ENCODE measurements at regions not wholly inside any gene's neighbourhood (a gene's known extent, or its start where the extent isn't known, plus 50 kb on each side); places are given as distances from the start of the nearest gene placed in this dataset.
A peak's percentile ranks its signal among the peaks of the same experiment; 100 is the strongest.

GRCh38 chr3:141669434-141669833 is 68.7 kb upstream of the RNF7 start:
- no peak for DNase-seq (ENCODE audit: low read depth)

GRCh38 chr3:141677701-141678100 is 60.4 kb upstream of the RNF7 start:
- no peak for DNase-seq (ENCODE audit: low read depth)

GRCh38 chr3:141680620-141681389 is 57.3 kb upstream of the RNF7 start:
- DNase-seq (ENCODE audit: low read depth) = no peak

DNA sequence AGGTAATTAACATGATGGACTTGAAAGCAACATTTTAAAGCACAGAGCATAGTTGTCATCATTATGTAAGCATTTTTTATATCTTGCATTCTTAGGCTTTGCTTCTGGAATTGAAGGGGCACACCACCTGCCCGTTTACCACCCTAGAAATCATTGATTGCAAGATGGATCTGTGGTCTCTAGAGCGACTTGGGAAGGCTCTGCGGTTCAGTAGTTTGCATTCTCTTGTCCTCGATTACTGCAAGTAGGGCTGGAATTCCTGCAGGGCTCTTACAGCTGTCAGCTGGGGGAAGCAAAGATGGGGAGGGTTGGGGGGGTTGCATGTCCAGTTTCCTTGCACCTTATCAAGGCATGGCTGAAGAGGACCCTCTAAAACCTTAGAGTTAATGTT is 56.7 kb upstream of the RNF7 start:
- DNase-seq (ENCODE audit: low read depth) = no peak

DNA sequence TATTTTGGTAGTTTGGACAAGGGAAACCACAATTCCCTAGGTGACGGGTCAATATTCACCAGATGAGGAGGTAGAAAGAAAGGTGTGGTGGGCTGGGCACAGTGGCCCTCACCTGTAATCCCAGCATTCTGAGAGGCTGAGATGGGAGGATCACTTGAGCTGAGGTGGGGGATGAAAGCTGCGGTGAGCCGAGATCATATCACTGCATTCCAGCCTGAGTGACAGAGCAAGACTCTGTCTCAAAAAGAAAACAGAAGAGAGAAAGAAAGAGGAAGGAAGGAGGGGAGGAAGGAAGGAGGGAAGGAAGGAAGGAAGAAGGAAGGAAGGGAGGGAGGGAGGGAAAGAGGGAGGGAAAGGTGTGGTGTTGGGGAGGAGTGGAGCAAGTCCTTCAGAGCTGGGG is 56.1 kb upstream of the RNF7 start:
- no peak for DNase-seq (ENCODE audit: low read depth)

DNA sequence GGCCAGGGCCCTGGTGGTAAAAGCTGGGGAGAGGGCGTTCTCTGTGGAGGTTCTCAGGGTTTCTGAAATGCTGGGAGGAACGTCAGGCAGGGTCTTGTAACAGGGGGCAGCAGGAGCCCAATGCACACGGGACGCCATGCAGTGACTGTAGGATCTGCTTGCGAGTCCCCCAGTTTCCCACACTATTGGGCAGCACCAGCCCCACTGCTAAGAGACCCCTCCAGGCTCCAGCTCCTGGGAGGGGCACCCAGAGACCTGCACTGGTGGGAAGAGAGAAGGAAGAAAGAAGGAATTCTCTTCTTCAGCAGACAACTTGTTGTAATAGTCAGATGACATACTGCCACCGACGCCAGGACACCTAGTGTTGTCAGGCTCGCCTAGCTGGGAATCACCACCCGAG is 55.2 kb upstream of the RNF7 start:
- no peak for DNase-seq (ENCODE audit: low read depth)

GRCh38 chr3:141684758-141685157 is 53.3 kb upstream of the RNF7 start:
- no peak for DNase-seq (ENCODE audit: low read depth)

DNA sequence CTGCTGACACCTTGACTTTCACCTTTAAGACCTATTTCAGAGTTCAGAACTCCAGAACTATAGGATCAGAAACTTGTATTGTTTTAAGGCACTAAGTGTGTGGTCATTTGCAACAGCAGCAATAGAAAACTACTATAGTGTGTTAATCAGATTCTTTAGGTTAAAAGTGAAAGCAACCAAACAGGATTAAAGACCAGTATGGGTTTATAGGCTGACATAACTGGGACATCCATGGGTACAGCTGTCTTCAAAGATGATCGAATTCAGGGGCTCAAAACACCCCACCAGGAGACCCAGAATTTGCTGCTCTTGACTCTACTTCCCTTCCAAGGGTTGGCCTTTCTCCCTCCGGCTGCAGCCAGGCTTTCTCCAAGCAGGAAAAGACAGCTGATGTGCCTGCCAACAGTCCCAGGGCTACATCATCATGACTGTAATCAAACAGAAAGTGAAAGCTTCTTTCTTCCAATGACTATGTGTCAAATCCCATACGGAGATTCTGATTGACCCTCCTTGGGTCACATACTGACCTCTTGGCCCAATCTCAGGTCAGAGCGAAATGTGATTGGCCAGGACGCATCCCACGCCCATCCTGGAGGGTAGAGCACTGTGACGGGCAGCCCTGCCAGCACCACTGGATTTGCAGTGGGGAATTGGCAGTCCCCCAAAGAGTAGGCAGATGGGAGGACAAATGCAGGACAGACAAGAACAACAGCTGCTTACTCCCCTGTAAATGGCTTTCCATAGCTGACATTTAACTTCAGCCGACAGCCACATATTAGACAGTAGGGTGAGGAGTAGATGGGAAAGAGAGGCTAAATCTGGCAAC is 51.4 kb upstream of the RNF7 start:
- DNase-seq (ENCODE audit: low read depth) = peak; percentile 38
